ENCODE measurements at regions not wholly inside any gene's neighbourhood (a gene's known extent, or its start where the extent isn't known, plus 50 kb on each side); places are given as distances from the start of the nearest gene placed in this dataset.

- no peaks in the 10 kb centered on the region for H4K20me1 ChIP-seq (ENCODE audit: low read length)
- H3K9me2 ChIP-seq (replicated peaks; ENCODE audit: low read length): no peaks in the 10 kb centered on the region
- ChIA-PET CTCF (no interaction called here), POLR2A (ENCODE audit: unreplicated experiment) (interaction anchor here (0.7 kb wide), 1 partner anchor 333 kb away, joined by 3 read pairs; no protein-coding TSS in a partner anchor)
- H3K4me1 ChIP-seq (ENCODE audit: insufficient read depth, low read length): no peaks in the 10 kb centered on the region; the same call in 1 of the 2 replicates
- H3K4me3 ChIP-seq (ENCODE audit: low read length): no peak overlapping the region
- no peaks in the 10 kb centered on the region for H3K9me3 ChIP-seq (ENCODE audit: low read length)
- H2AFZ ChIP-seq (ENCODE audit: low read length): no peak overlapping the region
- H3K9ac ChIP-seq (ENCODE audit: low read length): no peak overlapping the region
- TF ChIP-seq, protein P1, sequence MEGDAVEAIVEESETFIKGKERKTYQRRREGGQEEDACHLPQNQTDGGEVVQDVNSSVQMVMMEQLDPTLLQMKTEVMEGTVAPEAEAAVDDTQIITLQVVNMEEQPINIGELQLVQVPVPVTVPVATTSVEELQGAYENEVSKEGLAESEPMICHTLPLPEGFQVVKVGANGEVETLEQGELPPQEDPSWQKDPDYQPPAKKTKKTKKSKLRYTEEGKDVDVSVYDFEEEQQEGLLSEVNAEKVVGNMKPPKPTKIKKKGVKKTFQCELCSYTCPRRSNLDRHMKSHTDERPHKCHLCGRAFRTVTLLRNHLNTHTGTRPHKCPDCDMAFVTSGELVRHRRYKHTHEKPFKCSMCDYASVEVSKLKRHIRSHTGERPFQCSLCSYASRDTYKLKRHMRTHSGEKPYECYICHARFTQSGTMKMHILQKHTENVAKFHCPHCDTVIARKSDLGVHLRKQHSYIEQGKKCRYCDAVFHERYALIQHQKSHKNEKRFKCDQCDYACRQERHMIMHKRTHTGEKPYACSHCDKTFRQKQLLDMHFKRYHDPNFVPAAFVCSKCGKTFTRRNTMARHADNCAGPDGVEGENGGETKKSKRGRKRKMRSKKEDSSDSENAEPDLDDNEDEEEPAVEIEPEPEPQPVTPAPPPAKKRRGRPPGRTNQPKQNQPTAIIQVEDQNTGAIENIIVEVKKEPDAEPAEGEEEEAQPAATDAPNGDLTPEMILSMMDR (conservative IDR thresholded peaks at IDR 0.05; ENCODE audit: low read depth, low read length): no peak
- TF ChIP-seq EZH2phosphoT487 (IDR thresholded peaks at IDR 0.05; ENCODE audit: borderline replicate concordance, low read length) (no peak), EZH2 (IDR thresholded peaks at IDR 0.05; ENCODE audit: low read length, unreplicated experiment) (no peak)
- no peak overlapping the region for H3K27ac ChIP-seq (ENCODE audit: low read length)
- ATAC-seq (no peak), DNase-seq (no peak)
- no peaks in the 10 kb centered on the region for H3K27me3 ChIP-seq (ENCODE audit: low read length)
- intact Hi-C loops (cut with micrococcal nuclease): no loop called here
- no peaks in the 10 kb centered on the region for H3K36me3 ChIP-seq (ENCODE audit: low read depth, low read length)
- BruUV-seq (replicated peaks): no TSS peak
- H3F3A ChIP-seq (ENCODE audit: low read length, unreplicated experiment): no peaks in the 10 kb centered on the region
- H3K4me2 ChIP-seq (ENCODE audit: low read length): no peak overlapping the region
- no peaks in the 10 kb centered on the region for H3K79me2 ChIP-seq (ENCODE audit: low read length)
Measured at GRCh38 chr7:19378345-19378714, 233.1 kb upstream of the FERD3L start.

- no peaks in the 10 kb centered on the region for H4K20me1 ChIP-seq (ENCODE audit: low read length)
- no peaks in the 10 kb centered on the region for H3K36me3 ChIP-seq (ENCODE audit: low read depth, low read length)
- ChIA-PET CTCF (interaction anchor here (0.6 to 0.8 kb wide), 3 partner anchors 114 to 256 kb away, joined by 3 to 9 read pairs (median 8); no protein-coding TSS in a partner anchor), POLR2A (ENCODE audit: unreplicated experiment) (no interaction called here)
- BruUV-seq (replicated peaks): no TSS peak
- no peaks in the 10 kb centered on the region for H3F3A ChIP-seq (ENCODE audit: low read length, unreplicated experiment)
- H3K4me1 ChIP-seq (ENCODE audit: insufficient read depth, low read length): no peaks in the 10 kb centered on the region; the same call in 1 of the 2 replicates
- peak; percentile 19 for DNase-seq
- intact Hi-C loops (cut with micrococcal nuclease): no loop called here
- peak; percentile 82 for ATAC-seq
- H3K27me3 ChIP-seq (ENCODE audit: low read length): no peaks in the 10 kb centered on the region
- H3K9me2 ChIP-seq (replicated peaks; ENCODE audit: low read length): no peaks in the 10 kb centered on the region
- TF ChIP-seq, protein P1 (conservative IDR thresholded peaks at IDR 0.05; ENCODE audit: low read depth, low read length): no peak
- TF ChIP-seq EZH2phosphoT487 (IDR thresholded peaks at IDR 0.05; ENCODE audit: borderline replicate concordance, low read length): no peak
- no peak for TF ChIP-seq EZH2 (IDR thresholded peaks at IDR 0.05; ENCODE audit: low read length, unreplicated experiment)
- no peak overlapping the region for H2AFZ ChIP-seq (ENCODE audit: low read length)
- H3K27ac ChIP-seq (ENCODE audit: low read length): no peak overlapping the region
- H3K79me2 ChIP-seq (ENCODE audit: low read length): no peaks in the 10 kb centered on the region
- no peak overlapping the region for H3K4me2 ChIP-seq (ENCODE audit: low read length)
- H3K9ac ChIP-seq (ENCODE audit: low read length): no peak overlapping the region
- no peak overlapping the region for H3K4me3 ChIP-seq (ENCODE audit: low read length)
- no peaks in the 10 kb centered on the region for H3K9me3 ChIP-seq (ENCODE audit: low read length)
Measured at GRCh38 chr7:19377611-19378344, 232.6 kb upstream of the FERD3L start.

DNA sequence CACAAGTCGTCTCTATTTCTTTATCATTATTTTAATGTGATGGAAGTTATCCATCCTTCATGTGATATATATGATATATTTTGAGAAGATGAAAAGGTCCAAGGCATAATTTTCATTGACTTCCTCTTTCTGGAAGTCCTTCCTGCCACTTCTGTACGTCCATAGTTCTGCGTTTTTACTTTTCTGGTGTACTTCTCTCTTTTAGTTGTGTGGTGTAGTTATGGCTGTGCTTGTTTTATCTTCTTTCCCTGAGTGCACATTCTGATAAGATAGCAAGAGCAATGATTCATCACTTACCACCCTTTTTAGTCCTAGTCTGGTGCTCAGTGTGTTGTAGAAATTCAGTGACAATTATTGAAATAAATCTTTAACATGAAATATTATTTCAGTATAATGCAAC lies 231.3 kb upstream of the FERD3L start:
- Histone ChIP-seq H4K20me1 (ENCODE audit: low read length) (no peaks in the 10 kb centered on the region), H3K27ac (ENCODE audit: low read length) (no peak overlapping the region), H2AFZ (ENCODE audit: low read length) (no peak overlapping the region), H3K27me3 (ENCODE audit: low read length) (no peaks in the 10 kb centered on the region), H3F3A (ENCODE audit: low read length, unreplicated experiment) (no peaks in the 10 kb centered on the region), H3K9me2 (replicated peaks; ENCODE audit: low read length) (no peaks in the 10 kb centered on the region), H3K4me2 (ENCODE audit: low read length) (no peak overlapping the region), H3K9me3 (ENCODE audit: low read length) (no peaks in the 10 kb centered on the region), H3K9ac (ENCODE audit: low read length) (no peak overlapping the region), H3K4me3 (ENCODE audit: low read length) (no peak overlapping the region), H3K4me1 (ENCODE audit: insufficient read depth, low read length) (no peaks in the 10 kb centered on the region; the same call in 1 of the 2 replicates), H3K79me2 (ENCODE audit: low read length) (no peaks in the 10 kb centered on the region), H3K36me3 (ENCODE audit: low read depth, low read length) (no peaks in the 10 kb centered on the region)
- no TSS peak for BruUV-seq (replicated peaks)
- ChIA-PET CTCF (no interaction called here), POLR2A (ENCODE audit: unreplicated experiment) (interaction anchor here (0.5 kb wide), 1 partner anchor 31 kb away, joined by 3 read pairs; no protein-coding TSS in a partner anchor)
- ATAC-seq (no peak), DNase-seq (no peak)
- TF ChIP-seq EZH2 (IDR thresholded peaks at IDR 0.05; ENCODE audit: low read length, unreplicated experiment): no peak
- intact Hi-C loops (cut with micrococcal nuclease): no loop called here

All from PC-3 (cell line).